Right cardiac atrium (tissue), 5 donors: ENCODE measurements at regions not wholly inside any gene's neighbourhood (a gene's known extent, or its start where the extent isn't known, plus 50 kb on each side); places are given as distances from the start of the nearest gene placed in this dataset.

Experiments
- ATAC-seq, 2 donors: fragments of 200-7000 bp; cut with Tn5 transposase; one replicate each; pipeline versions ENCODE4 v1.8.0 to v1.9.1; 2020; ENCODE audit warnings: moderate library complexity in 2 of 2, mild to moderate bottlenecking in 1 of 2
- DNase-seq, 3 donors: peaks; one replicate each; pipeline ENCODE4 v3.0.0-alpha.2; 2020
- H3K27ac ChIP-seq: one replicate; pipeline ENCODE4 v1.5.1; 2013; ENCODE audit warnings: mild to moderate bottlenecking, low read length, control low read depth, moderate library complexity
- H3K27me3 ChIP-seq: one replicate; pipeline ENCODE4 v1.6.1; 2013; ENCODE audit not compliant: control insufficient read depth, insufficient read depth
- H3K4me1 ChIP-seq: one replicate; pipeline ENCODE4 v1.6.1; 2013; ENCODE audit warnings: low read length; ENCODE audit not compliant: control insufficient read depth, insufficient read depth
- H3K4me3 ChIP-seq: one replicate; pipeline ENCODE4 v1.5.1; 2013; ENCODE audit warnings: low read length, control low read depth
- H3K9me3 ChIP-seq: one replicate; pipeline ENCODE4 v1.6.1; 2013; ENCODE audit warnings: low read length; ENCODE audit not compliant: control insufficient read depth
- WGBS: extraction: QIAGEN DNeasy Blood & Tissue Kit; methylation state at CpG from one replicate; pipeline ENCODE4 v1.1.7; 2013; 5-methylcytosine and 5-hydroxymethylcytosine counted together
- intact Hi-C, 4 donors: fragments of 100-400 bp; cut with DNase I; formaldehyde crosslinking; loops; one replicate each; pipeline versions ENCODE4 v1.11.0 to v1.14.0; 2022 to 2023
- donor health status: healthy with polysubstance abuse.
- donor health status: DM: no; HTN: yes; CAD: no.
- donor health status: DM: no; HTN: no; CAD: no.
- donor health status: DM: no; HTN: yes; CAD: no; lungs with severe emphysema.
- donor health status: DM: yes; HTN: yes; CAD: no.

DNA sequence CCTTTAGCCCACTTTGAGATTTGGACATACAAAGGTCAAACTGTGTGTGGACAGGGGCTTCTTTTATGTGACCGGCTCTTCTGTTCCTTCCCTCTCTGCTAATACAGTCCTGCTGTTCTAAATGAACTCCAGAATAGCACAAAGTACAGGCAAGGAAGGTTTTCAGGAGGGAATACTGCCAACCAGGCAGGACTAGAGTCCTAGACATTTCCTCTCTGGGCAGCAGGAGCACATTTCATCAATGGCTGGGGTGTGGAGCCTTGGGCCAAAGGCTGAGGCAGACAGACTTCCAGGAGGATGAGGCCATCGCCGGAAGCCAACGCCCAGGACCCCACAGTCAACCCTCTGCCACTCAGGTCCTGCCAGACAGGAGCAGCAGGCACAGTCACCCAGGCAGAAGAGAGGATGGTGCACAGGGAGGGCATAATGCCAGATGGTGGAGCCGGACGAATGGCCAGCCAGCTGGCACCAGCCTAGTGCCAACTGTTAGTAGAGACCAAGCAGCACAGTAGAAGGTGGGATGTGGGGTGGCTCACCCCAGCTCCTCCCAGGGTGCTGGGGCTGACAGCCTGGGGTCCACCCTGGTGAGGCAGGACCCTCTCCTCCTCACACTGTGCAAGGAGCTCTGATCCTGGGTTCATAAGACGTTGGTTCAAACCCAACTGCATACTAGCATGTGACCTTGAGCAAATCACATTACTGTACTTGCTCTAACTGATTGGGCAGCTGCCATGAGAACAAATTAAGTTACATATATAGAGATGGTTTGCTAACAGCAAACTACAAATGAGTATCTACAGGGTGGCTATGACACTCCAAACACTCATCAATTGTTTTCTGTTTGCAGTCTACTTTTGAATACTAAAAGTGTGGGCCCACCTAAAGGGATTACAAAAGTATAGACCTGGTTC lies 410.7 kb downstream of the SIPA1L2 start:
- peak; percentile 46 to 62 for ATAC-seq
- 67% methylated on average over 7 of the region's 7 CpGs for WGBS

DNA sequence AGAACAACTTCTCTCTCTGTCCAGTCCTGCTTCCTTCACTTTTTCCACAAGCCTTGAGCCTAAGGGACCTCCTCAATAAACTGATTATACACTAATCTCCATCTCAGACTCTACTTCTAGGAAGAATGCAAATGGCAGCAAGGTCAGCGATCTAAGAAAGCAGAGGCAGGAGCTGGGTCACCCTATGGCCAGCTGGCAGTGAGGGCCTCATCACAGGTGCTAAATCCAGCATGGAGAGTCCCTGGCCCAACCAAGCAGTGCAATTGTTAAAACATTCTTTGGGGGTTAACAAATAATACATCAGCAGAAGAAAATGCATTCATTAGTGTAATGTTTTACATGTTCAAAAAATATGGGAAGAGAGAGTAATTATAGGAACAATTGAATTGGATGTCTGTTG lies 416.0 kb downstream of the SIPA1L2 start:
- Histone ChIP-seq H3K27ac (no peak overlapping the region), H3K9me3 (no peaks in the 10 kb centered on the region), H3K27me3 (no peaks in the 10 kb centered on the region), H3K4me3 (no peak overlapping the region), H3K4me1 (peaks cover 5% of the 10 kb centered on the region)
- WGBS, result 97% methylated on average over 1 of the region's 1 CpG
- ATAC-seq (no peak), DNase-seq (no peak)
- intact Hi-C loops, result no loop called here

More for the DNA sequence above, 410.7 kb downstream of the SIPA1L2 start:
- no peaks in the 10 kb centered on the region for H3K9me3 ChIP-seq
- H3K4me3 ChIP-seq, result no peak overlapping the region
- no peaks in the 10 kb centered on the region for H3K27me3 ChIP-seq
- intact Hi-C loops, result no loop called here
- H3K4me1 ChIP-seq, result no peaks in the 10 kb centered on the region
- peak; percentile 16 to 53 (median 53) for DNase-seq
- no peak overlapping the region for H3K27ac ChIP-seq

DNA sequence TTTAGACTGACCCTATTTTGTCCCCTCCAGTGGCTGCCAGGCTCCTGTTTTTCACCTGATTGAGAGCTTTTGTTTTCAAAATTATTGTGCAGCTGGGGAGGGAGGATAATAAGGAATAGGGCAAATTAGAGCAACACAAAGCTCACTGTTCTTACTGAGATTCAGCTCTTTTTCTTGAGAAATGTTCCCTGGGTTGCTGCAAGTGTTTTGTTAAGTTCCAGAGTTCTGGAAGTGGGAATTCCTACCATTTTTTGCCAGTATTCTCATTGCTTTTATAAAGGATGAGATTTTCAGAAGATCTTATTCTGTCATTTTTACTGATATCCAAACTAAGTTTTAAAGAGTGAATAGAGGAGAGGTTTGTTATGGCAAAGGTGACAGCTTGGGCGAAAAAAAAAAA lies 417.7 kb downstream of the SIPA1L2 start:
- H3K27ac ChIP-seq, result no peak overlapping the region
- no peak for ATAC-seq

DNA sequence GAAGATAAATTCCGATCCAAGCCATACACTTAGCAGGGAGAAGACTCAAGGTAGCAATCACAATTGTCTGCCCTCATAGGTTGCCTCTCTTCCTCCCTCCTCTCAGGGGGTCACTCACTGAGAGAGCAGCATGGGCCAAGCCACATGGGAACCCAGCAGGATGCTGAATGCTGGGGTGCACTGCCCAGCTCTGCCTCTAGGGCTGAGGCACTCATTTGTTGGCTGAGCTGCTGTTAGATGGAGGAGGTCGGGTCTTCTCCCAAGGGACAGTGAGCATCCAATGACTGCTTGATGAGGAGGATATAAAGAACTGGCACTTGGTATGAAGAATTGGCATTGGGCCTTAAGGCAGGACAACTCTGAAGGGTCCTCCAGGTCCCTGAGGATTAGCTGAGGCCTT lies 418.8 kb downstream of the SIPA1L2 start:
- Histone ChIP-seq H3K4me3 (no peak overlapping the region), H3K27me3 (no peaks in the 10 kb centered on the region), H3K9me3 (no peaks in the 10 kb centered on the region), H3K4me1 (peaks cover 5% of the 10 kb centered on the region), H3K27ac (no peak overlapping the region)
- ATAC-seq (no peak), DNase-seq (no peak)
- WGBS, result 88% methylated on average over 2 of the region's 2 CpGs
- intact Hi-C loops, result no loop called here

More for the DNA sequence above, 417.7 kb downstream of the SIPA1L2 start:
- intact Hi-C loops, result no loop called here
- Histone ChIP-seq H3K9me3 (no peaks in the 10 kb centered on the region), H3K4me3 (no peak overlapping the region), H3K27me3 (no peaks in the 10 kb centered on the region), H3K4me1 (peaks cover 5% of the 10 kb centered on the region)
- WGBS, result 66% methylated on average over 1 of the region's 1 CpG
- DNase-seq, result no peak

DNA sequence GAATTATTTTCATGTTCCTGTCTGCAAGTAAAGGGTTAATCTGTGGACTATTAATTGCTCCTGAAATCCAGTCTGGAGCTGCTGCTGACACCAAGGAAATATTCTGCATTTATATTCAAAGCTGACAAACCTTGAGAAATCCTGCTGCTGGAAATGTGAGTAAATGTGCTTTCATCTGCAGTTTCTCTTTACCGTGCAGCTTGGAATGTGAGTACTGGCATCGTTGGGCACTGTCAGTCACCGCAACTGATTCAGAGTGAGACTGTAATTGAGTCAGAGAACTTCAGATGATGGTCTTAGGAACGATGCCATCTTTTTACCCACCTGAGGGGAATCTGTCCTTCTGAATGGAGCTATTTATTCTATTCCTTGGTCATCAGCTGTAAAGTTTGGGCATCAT lies 420.6 kb downstream of the SIPA1L2 start:
- Histone ChIP-seq H3K4me3 (no peak overlapping the region), H3K9me3 (no peaks in the 10 kb centered on the region), H3K27me3 (no peaks in the 10 kb centered on the region), H3K4me1 (peaks cover 5% of the 10 kb centered on the region), H3K27ac (no peak overlapping the region)
- no peak for DNase-seq
- intact Hi-C loops, result no loop called here
- no peak for ATAC-seq
- WGBS, result 56% methylated on average over 4 of the region's 4 CpGs

- no peak for DNase-seq
- Histone ChIP-seq H3K4me1 (peaks cover 5% of the 10 kb centered on the region), H3K4me3 (no peak overlapping the region), H3K27me3 (no peaks in the 10 kb centered on the region), H3K9me3 (no peaks in the 10 kb centered on the region), H3K27ac (no peak overlapping the region)
- no peak for ATAC-seq
- 89% methylated on average over 8 of the region's 8 CpGs for WGBS
- intact Hi-C loops, result no loop called here
These were observed 422.7 kb downstream of the SIPA1L2 start for GRCh38 chr1:232207073-232207866.

- no peaks in the 10 kb centered on the region for H3K4me1 ChIP-seq
- intact Hi-C loops, result no loop called here
These were observed 425.7 kb downstream of the SIPA1L2 start for GRCh38 chr1:232204269-232204668.

GRCh38 chr1:232201024-232201423 lies 428.9 kb downstream of the SIPA1L2 start:
- ATAC-seq, result no peak
- no peak overlapping the region for H3K27ac ChIP-seq
- H3K4me1 ChIP-seq, result no peaks in the 10 kb centered on the region
- no peaks in the 10 kb centered on the region for H3K9me3 ChIP-seq
- intact Hi-C loops, result no loop called here
- no peaks in the 10 kb centered on the region for H3K27me3 ChIP-seq
- 92% methylated on average over 7 of the region's 7 CpGs for WGBS
- H3K4me3 ChIP-seq, result no peak overlapping the region
- DNase-seq, result no peak

More at GRCh38 chr1:232204269-232204668, 425.7 kb downstream of the SIPA1L2 start:
- DNase-seq (no peak), ATAC-seq (no peak)
- Histone ChIP-seq H3K27me3 (no peaks in the 10 kb centered on the region), H3K9me3 (no peaks in the 10 kb centered on the region), H3K4me3 (no peak overlapping the region), H3K27ac (no peak overlapping the region)

- no peak for DNase-seq
- WGBS, result 87% methylated on average over 1 of the region's 1 CpG
- no peaks in the 10 kb centered on the region for H3K4me1 ChIP-seq
- intact Hi-C loops, result no loop called here
- H3K27me3 ChIP-seq, result no peaks in the 10 kb centered on the region
- H3K27ac ChIP-seq, result no peak overlapping the region
- H3K4me3 ChIP-seq, result no peak overlapping the region
- H3K9me3 ChIP-seq, result no peaks in the 10 kb centered on the region
- ATAC-seq, result no peak
These were observed 433.9 kb downstream of the SIPA1L2 start for GRCh38 chr1:232196042-232196441.

GRCh38 chr1:232194424-232194823 lies 435.5 kb downstream of the SIPA1L2 start:
- Histone ChIP-seq H3K27me3 (no peaks in the 10 kb centered on the region), H3K4me3 (no peak overlapping the region), H3K27ac (no peak overlapping the region), H3K9me3 (no peaks in the 10 kb centered on the region), H3K4me1 (no peaks in the 10 kb centered on the region)
- DNase-seq (no peak), ATAC-seq (no peak)
- 98% methylated on average over 1 of the region's 1 CpG for WGBS
- intact Hi-C loops, result no loop called here

- no peak for ATAC-seq
These were observed 436.5 kb downstream of the SIPA1L2 start for GRCh38 chr1:232193451-232193783.

More at GRCh38 chr1:232193451-232193783, 436.5 kb downstream of the SIPA1L2 start:
- no peaks in the 10 kb centered on the region for H3K27me3 ChIP-seq
- H3K4me3 ChIP-seq, result no peak overlapping the region
- DNase-seq, result no peak
- H3K9me3 ChIP-seq, result no peaks in the 10 kb centered on the region
- no peaks in the 10 kb centered on the region for H3K4me1 ChIP-seq
- H3K27ac ChIP-seq, result no peak overlapping the region
- intact Hi-C loops, result no loop called here
